Ovary (tissue), 3 donors: ENCODE measurements at regions not wholly inside any gene's neighbourhood (a gene's known extent, or its start where the extent isn't known, plus 50 kb on each side); places are given as distances from the start of the nearest gene placed in this dataset.

Source experiments
- POLR2A ChIP-seq: fragments of 450-650 bp; IDR thresholded peaks from one replicate; pipeline ENCODE4 v1.6.1; 2017; ENCODE audit warnings: antibody characterized with exemption, mild to moderate bottlenecking, moderate library complexity
- TF ChIP-seq, protein P1 (sequence below), 3 donors: fragments of 450-650 bp in 2 of 3; fragments of 200-600 bp in 1 of 3; IDR thresholded peaks; one replicate each; pipeline versions ENCODE4 v1.5.1 to v1.8.0; 2016 to 2022; ENCODE audit warnings: antibody characterized with exemption in 3 of 3, mild to moderate bottlenecking in 1 of 3
- donor health status: DM: no; HTN: no; CAD: no.

DNA sequence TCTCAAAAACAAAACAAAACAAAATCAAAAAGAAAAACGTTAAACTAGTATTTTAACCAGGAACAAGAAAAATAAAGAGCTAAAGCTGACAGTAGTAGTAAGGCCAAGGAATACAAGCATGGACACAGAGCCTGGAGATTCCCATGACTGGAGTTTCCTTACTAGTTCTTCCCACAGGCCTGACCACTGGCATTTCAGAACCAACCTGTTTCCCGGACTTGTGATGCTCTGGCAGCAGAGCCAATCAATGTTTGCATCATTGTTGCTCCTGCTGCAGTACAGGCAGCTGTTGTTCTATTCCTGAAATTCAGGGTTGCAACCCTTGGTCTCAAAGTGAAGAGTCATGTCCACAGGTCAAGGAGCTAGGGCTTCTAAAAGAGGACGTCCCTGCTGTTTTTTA is 111.3 kb upstream of the WARS2 start:
- TF ChIP-seq, protein P1, sequence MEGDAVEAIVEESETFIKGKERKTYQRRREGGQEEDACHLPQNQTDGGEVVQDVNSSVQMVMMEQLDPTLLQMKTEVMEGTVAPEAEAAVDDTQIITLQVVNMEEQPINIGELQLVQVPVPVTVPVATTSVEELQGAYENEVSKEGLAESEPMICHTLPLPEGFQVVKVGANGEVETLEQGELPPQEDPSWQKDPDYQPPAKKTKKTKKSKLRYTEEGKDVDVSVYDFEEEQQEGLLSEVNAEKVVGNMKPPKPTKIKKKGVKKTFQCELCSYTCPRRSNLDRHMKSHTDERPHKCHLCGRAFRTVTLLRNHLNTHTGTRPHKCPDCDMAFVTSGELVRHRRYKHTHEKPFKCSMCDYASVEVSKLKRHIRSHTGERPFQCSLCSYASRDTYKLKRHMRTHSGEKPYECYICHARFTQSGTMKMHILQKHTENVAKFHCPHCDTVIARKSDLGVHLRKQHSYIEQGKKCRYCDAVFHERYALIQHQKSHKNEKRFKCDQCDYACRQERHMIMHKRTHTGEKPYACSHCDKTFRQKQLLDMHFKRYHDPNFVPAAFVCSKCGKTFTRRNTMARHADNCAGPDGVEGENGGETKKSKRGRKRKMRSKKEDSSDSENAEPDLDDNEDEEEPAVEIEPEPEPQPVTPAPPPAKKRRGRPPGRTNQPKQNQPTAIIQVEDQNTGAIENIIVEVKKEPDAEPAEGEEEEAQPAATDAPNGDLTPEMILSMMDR (IDR thresholded peaks at IDR 0.05), result no peak
- TF ChIP-seq POLR2A, result no peak
